ENCODE measurements at regions not wholly inside any gene's neighbourhood (a gene's known extent, or its start where the extent isn't known, plus 50 kb on each side); places are given as distances from the start of the nearest gene placed in this dataset.
A peak's percentile ranks its signal among the peaks of the same experiment; 100 is the strongest.

GRCh38 chr2:150162241-150162942 is 325.1 kb downstream of the RND3 start:
- H3K4me2 ChIP-seq (ENCODE audit: insufficient read depth, low read length): peak overlapping the region; percentile 43
- no peaks in the 10 kb centered on the region for H3K79me2 ChIP-seq (ENCODE audit: control insufficient read depth, insufficient read depth, low read length)
- no peaks in the 10 kb centered on the region for H3K9me1 ChIP-seq (replicated peaks; ENCODE audit: control insufficient read depth, extremely low read depth, insufficient read depth, low read length)
- H3K4me3 ChIP-seq (replicated peaks in 1 of 3; ENCODE audit: insufficient read depth in 1 of 3, low read depth in 1 of 3, low read length in 3 of 3): peak overlapping the region in 1 of 3 experiments; percentile 23
- peak overlapping the region; percentile 44 for H3K9ac ChIP-seq (replicated peaks; ENCODE audit: extremely low read depth, insufficient read depth, low read length)
- H3K36me3 ChIP-seq (ENCODE audit: control insufficient read depth in 2 of 2, extremely low read depth in 1 of 2, insufficient read depth in 2 of 2, low read length in 2 of 2): no peaks in the 10 kb centered on the region
- peaks cover 27% of the 10 kb centered on the region for H3K4me1 ChIP-seq (ENCODE audit: control insufficient read depth, extremely low read depth, insufficient read depth, low read length)
- no peaks in the 10 kb centered on the region for H3K9me3 ChIP-seq (replicated peaks; ENCODE audit: control insufficient read depth, insufficient read depth, low read length)
- FAIRE-seq (peak; percentile 58), DNase-seq (ENCODE audit: low read depth, low spot score) (peak; percentile 89)
- no peaks in the 10 kb centered on the region for H3K27me3 ChIP-seq (ENCODE audit: control insufficient read depth in 2 of 2, insufficient read depth in 2 of 2, low read length in 2 of 2)
- POLR2A ChIA-PET: interaction anchor here (0.6 to 1.1 kb wide), 3 partner anchors 19 to 575 kb away, joined by 3 read pairs; partner anchors contain the start of gene MMADHC
- H4K20me1 ChIP-seq (replicated peaks; ENCODE audit: control insufficient read depth, extremely low read depth, insufficient read depth, low read length): no peaks in the 10 kb centered on the region
- peak overlapping the region; percentile 23 for H2AFZ ChIP-seq (ENCODE audit: low read depth, low read length)
- dilution Hi-C loops (cut with MboI; ENCODE audit: extremely low pct_ligation_motif_present, low sequenced_read_pairs) (no loop called here), intact Hi-C loops (cut with micrococcal nuclease) (loop anchor here (2.0 kb wide), 1 partner anchor 20 kb away; no protein-coding TSS in a partner anchor)
- TSS peak; percentile 88 for BruUV-seq (replicated peaks)
- peak overlapping the region; percentile 51 for H3K27ac ChIP-seq (ENCODE audit: insufficient read depth, low read depth, low read length)
- no peak for TF ChIP-seq MAX (IDR thresholded peaks at IDR 0.05; ENCODE audit: insufficient read depth, insufficient read length)
- TF ChIP-seq JUN (IDR thresholded peaks at IDR 0.05; ENCODE audit: borderline replicate concordance, insufficient read depth, insufficient read length, low read depth): peak; percentile 46
- TF ChIP-seq FOS (IDR thresholded peaks at IDR 0.05; ENCODE audit: borderline replicate concordance, insufficient read depth, low read length): no peak
- TF ChIP-seq POLR2AphosphoS5 (IDR thresholded peaks at IDR 0.05; ENCODE audit: insufficient read depth, low read depth, low read length): no peak
- no peak for TF ChIP-seq GATA2 (IDR thresholded peaks at IDR 0.05; ENCODE audit: insufficient read depth, insufficient read length, low read depth, low read length)
- no peak for TF ChIP-seq POLR2A (IDR thresholded peaks at IDR 0.05; ENCODE audit: low read depth, low read length)
- CTCF ChIA-PET: interaction anchor here (0.7 to 2.0 kb wide), 7 partner anchors 13 to 262 kb away, joined by 3 to 8 read pairs (median 3); no protein-coding TSS in a partner anchor

- Histone ChIP-seq H3K79me2 (ENCODE audit: control insufficient read depth, insufficient read depth, low read length) (no peaks in the 10 kb centered on the region), H3K9me3 (replicated peaks; ENCODE audit: control insufficient read depth, insufficient read depth, low read length) (no peaks in the 10 kb centered on the region), H2AFZ (ENCODE audit: low read depth, low read length) (no peak overlapping the region), H3K9ac (replicated peaks; ENCODE audit: extremely low read depth, insufficient read depth, low read length) (no peak overlapping the region), H3K4me1 (ENCODE audit: control insufficient read depth, extremely low read depth, insufficient read depth, low read length) (peaks cover 16% of the 10 kb centered on the region), H3K9me1 (replicated peaks; ENCODE audit: control insufficient read depth, extremely low read depth, insufficient read depth, low read length) (no peaks in the 10 kb centered on the region), H3K27ac (ENCODE audit: insufficient read depth, low read depth, low read length) (no peak overlapping the region), H3K36me3 (ENCODE audit: control insufficient read depth in 2 of 2, extremely low read depth in 1 of 2, insufficient read depth in 2 of 2, low read length in 2 of 2) (no peaks in the 10 kb centered on the region), H3K4me2 (ENCODE audit: insufficient read depth, low read length) (no peak overlapping the region), H3K4me3 (replicated peaks in 1 of 3; ENCODE audit: insufficient read depth in 1 of 3, low read depth in 1 of 3, low read length in 3 of 3) (no peak overlapping the region), H4K20me1 (replicated peaks; ENCODE audit: control insufficient read depth, extremely low read depth, insufficient read depth, low read length) (no peaks in the 10 kb centered on the region), H3K27me3 (ENCODE audit: control insufficient read depth in 2 of 2, insufficient read depth in 2 of 2, low read length in 2 of 2) (no peaks in the 10 kb centered on the region)
- no TSS peak for BruUV-seq (replicated peaks)
- TF ChIP-seq POLR2AphosphoS5 (IDR thresholded peaks at IDR 0.05; ENCODE audit: insufficient read depth, low read depth, low read length) (no peak), CTCF (IDR thresholded peaks at IDR 0.05; ENCODE audit: extremely low read depth in 1 of 2, insufficient read depth in 1 of 2, low read depth in 1 of 2, low read length in 2 of 2) (no peak), POLR2A (IDR thresholded peaks at IDR 0.05; ENCODE audit: low read depth, low read length) (no peak)
- CTCF ChIA-PET: no interaction called here
- POLR2A ChIA-PET: no interaction called here
- dilution Hi-C loops (cut with MboI; ENCODE audit: extremely low pct_ligation_motif_present, low sequenced_read_pairs): no loop called here
- FAIRE-seq (no peak), DNase-seq (ENCODE audit: low read depth, low spot score) (no peak)
- intact Hi-C loops (cut with micrococcal nuclease): no loop called here
Observed at GRCh38 chr2:150160058-150160457, 327.4 kb downstream of the RND3 start.
